IMR-90 (cell line): ENCODE measurements at regions not wholly inside any gene's neighbourhood (a gene's known extent, or its start where the extent isn't known, plus 50 kb on each side); places are given as distances from the start of the nearest gene placed in this dataset.

Experiments used
- ATAC-seq: fragments of 200-7000 bp; cut with Tn5 transposase; 2 replicates; pipeline ENCODE4 v1.9.1; 2020; ENCODE audit warnings: low read depth, mild to moderate bottlenecking, moderate library complexity
- BruUV-seq: library from RNA; stranded (reverse); fragments of 400-500 nt; replicated peaks from 2 replicates; lab custom pipeline; 2021; lab: Mats Ljungman, UMichigan
- CTCF ChIA-PET: fragments of 300-600 bp; formaldehyde crosslinking; extraction: SDS; loops from one replicate; lab custom pipeline; 2021; ENCODE audit warnings: antibody characterized with exemption; lab: Yijun Ruan, JAX
- POLR2A ChIA-PET: fragments of 300-600 bp; sonication (Branson Sonifier 250); formaldehyde crosslinking; loops from one replicate; lab custom pipeline; 2022; ENCODE audit warnings: antibody characterized with exemption; ENCODE audit not compliant: unreplicated experiment; lab: Charles Lee
- DNase-seq: peaks from one replicate; pipeline ENCODE4 v3.0.0; 2013
- H2AFZ ChIP-seq: replicated peaks from 2 replicates; pipeline ENCODE3; 2013; ENCODE audit warnings: low read length, mild to moderate bottlenecking; ENCODE audit not compliant: poor library complexity
- H2AK5ac ChIP-seq: 2 replicates; pipeline ENCODE4 v1.6.1; 2013; ENCODE audit warnings: low read depth, low read length, inconsistent platforms
- H2AK9ac ChIP-seq: replicated peaks from 2 replicates; pipeline ENCODE3; 2013; ENCODE audit warnings: mild to moderate bottlenecking, low read depth, low read length, moderate library complexity; ENCODE audit not compliant: poor library complexity
- H2BK120ac ChIP-seq: 2 replicates; pipeline ENCODE4 v1.6.1; 2013; ENCODE audit warnings: low read depth, low read length, inconsistent platforms
- H2BK15ac ChIP-seq: 3 replicates; pipeline ENCODE4 v1.6.1; 2013; ENCODE audit warnings: low read depth, low read length, inconsistent platforms
- H2BK20ac ChIP-seq: 2 replicates; pipeline ENCODE4 v1.6.1; 2013; ENCODE audit warnings: low read depth, mild to moderate bottlenecking, inconsistent platforms, low read length, moderate library complexity
- H2BK5ac ChIP-seq: 2 replicates; pipeline ENCODE4 v1.6.1; 2013; ENCODE audit warnings: mild to moderate bottlenecking, low read depth, low read length, inconsistent platforms; ENCODE audit not compliant: poor library complexity, severe bottlenecking
- H3K14ac ChIP-seq: replicated peaks from 2 replicates; pipeline ENCODE4 v1.6.1; 2013; ENCODE audit warnings: low read depth, low read length, inconsistent platforms
- H3K18ac ChIP-seq: 2 replicates; pipeline ENCODE4 v1.6.1; 2013; ENCODE audit warnings: low read depth, low read length, control low read depth
- H3K23ac ChIP-seq: 2 replicates; pipeline ENCODE4 v1.6.1; 2013; ENCODE audit warnings: low read depth, low read length, inconsistent platforms
- H3K27ac ChIP-seq: 2 replicates; pipeline ENCODE4 v1.5.1; 2013; ENCODE audit warnings: mild to moderate bottlenecking, control low read depth, low read length; ENCODE audit not compliant: insufficient read depth
- H3K27me3 ChIP-seq: 2 replicates; pipeline ENCODE4 v1.6.1; 2013; ENCODE audit warnings: low read length; ENCODE audit not compliant: control insufficient read depth, insufficient read depth
- H3K36me3 ChIP-seq: 2 replicates; pipeline ENCODE4 v1.6.1; 2013; ENCODE audit warnings: low read length, mixed read lengths; ENCODE audit not compliant: control insufficient read depth, insufficient read depth
- H3K4ac ChIP-seq: 2 replicates; pipeline ENCODE4 v1.6.1; 2013; ENCODE audit warnings: low read depth, low read length, inconsistent platforms
- H3K4me1 ChIP-seq: 2 replicates; pipeline ENCODE4 v1.6.1; 2013; ENCODE audit warnings: low read length, mixed read lengths; ENCODE audit not compliant: control insufficient read depth, insufficient read depth
- H3K4me2 ChIP-seq: 2 replicates; pipeline ENCODE4 v1.6.1; 2013; ENCODE audit warnings: low read depth, mild to moderate bottlenecking, control low read depth, low read length, moderate library complexity
- H3K4me3 ChIP-seq: 2 replicates; pipeline ENCODE4 v1.5.1; 2013; ENCODE audit warnings: low read depth, mild to moderate bottlenecking, control low read depth, low read length, moderate library complexity; ENCODE audit not compliant: insufficient read depth
- H3K56ac ChIP-seq: 2 replicates; pipeline ENCODE4 v1.6.1; 2013; ENCODE audit warnings: low read length, inconsistent platforms; ENCODE audit not compliant: insufficient read depth; ENCODE audit errors: extremely low read depth
- H3K79me1 ChIP-seq, 2 experiments: 2 replicates each; pipeline ENCODE4 v1.6.1; 2013; ENCODE audit warnings: low read length in 2 of 2, inconsistent platforms in 1 of 2, low read depth in 1 of 2
- H3K9ac ChIP-seq: 2 replicates; pipeline ENCODE4 v1.6.1; 2013; ENCODE audit warnings: low read depth, low read length, control low read depth
- H3K9me1 ChIP-seq: 2 replicates; pipeline ENCODE4 v1.6.1; 2013; ENCODE audit warnings: low read length, inconsistent platforms; ENCODE audit not compliant: insufficient read depth
- H3K9me3 ChIP-seq: 2 replicates; pipeline ENCODE4 v1.6.1; 2013; ENCODE audit warnings: low read length; ENCODE audit not compliant: control insufficient read depth, insufficient read depth
- H4K20me1 ChIP-seq: 2 replicates; pipeline ENCODE4 v1.6.1; 2013; ENCODE audit warnings: low read length, inconsistent platforms; ENCODE audit not compliant: insufficient read depth
- H4K5ac ChIP-seq: 2 replicates; pipeline ENCODE4 v1.6.1; 2013; ENCODE audit warnings: mild to moderate bottlenecking, low read depth, low read length, control low read depth
- H4K8ac ChIP-seq, 2 experiments: 2 replicates each; pipeline ENCODE4 v1.6.1; 2013; ENCODE audit warnings: low read depth in 2 of 2, low read length in 2 of 2, control low read depth in 1 of 2, inconsistent platforms in 1 of 2
- H4K91ac ChIP-seq: 2 replicates; pipeline ENCODE4 v1.6.1; 2013; ENCODE audit warnings: low read depth, low read length, inconsistent platforms; ENCODE audit not compliant: insufficient read depth
- FOS ChIP-seq: fragments of 150-350 bp; IDR thresholded peaks from 2 replicates; pipeline ENCODE4 v1.6.1; 2016; ENCODE audit warnings: low read depth, low read length
- NFE2L2 ChIP-seq: fragments of 150-350 bp; IDR thresholded peaks from 2 replicates; pipeline ENCODE4 v1.6.1; 2016; ENCODE audit warnings: low read depth, mild to moderate bottlenecking, low read length
- WGBS, 2 experiments: methylation state at CpG; one replicate each; pipeline versions ENCODE4 v1.1.5 to v1.1.7; 2013; ENCODE audit warnings: missing lambda C conversion rate in 2 of 2; ENCODE audit not compliant: insufficient read length in 1 of 2; ENCODE audit errors: extremely low coverage in 2 of 2; 5-methylcytosine and 5-hydroxymethylcytosine counted together
- dilution Hi-C: fragments of 300-500 bp; cut with HindIII; formaldehyde crosslinking; loops from one replicate; pipeline ENCODE4 v1.14.3; 2018; ENCODE audit warnings: low sequenced_read_pairs; ENCODE audit not compliant: unreplicated experiment
- in situ Hi-C: fragments of 300-500 bp; cut with MboI; formaldehyde crosslinking; loops from 3 replicates; pipeline ENCODE4 v1.14.3; 2019; ENCODE audit warnings: low sequenced_read_pairs, inconsistent platforms, mixed read lengths
- intact Hi-C: fragments of 100-400 bp; cut with micrococcal nuclease; formaldehyde crosslinking; loops from 2 replicates; pipeline ENCODE4 v1.10.0; 2022

- Histone ChIP-seq H3K23ac (no peak overlapping the region), H4K91ac (no peak overlapping the region), H3K27me3 (no peaks in the 10 kb centered on the region), H2BK20ac (no peak overlapping the region), H3K9me3 (no peaks in the 10 kb centered on the region), H2BK5ac (peak overlapping the region; percentile 6), H2AFZ (no peak overlapping the region), H3K14ac (no peak overlapping the region), H3K9me1 (no peaks in the 10 kb centered on the region), H2AK5ac (no peak overlapping the region), H2BK15ac (no peak overlapping the region), H3K18ac (no peak overlapping the region; the same call in 1 of the 2 replicates), H3K4me1 (no peaks in the 10 kb centered on the region), H2BK120ac (no peak overlapping the region), H2AK9ac (no peak overlapping the region), H4K20me1 (no peaks in the 10 kb centered on the region), H3K4ac (no peak overlapping the region), H3K27ac (no peak overlapping the region), H3K4me2 (peak overlapping the region; percentile 66; the same call in 1 of the 2 replicates), H3K79me1 (no peaks in the 10 kb centered on the region), H3K4me3 (no peak overlapping the region), H3K36me3 (no peaks in the 10 kb centered on the region), H4K8ac (peak overlapping the region in 1 of 2 experiments; percentile 18; a peak in 2 of 4 replicates), H3K56ac (no peak overlapping the region), H3K9ac (no peak overlapping the region), H4K5ac (no peak overlapping the region; the same call in 1 of the 2 replicates)
- ATAC-seq (peak; percentile 48), DNase-seq (peak; percentile 67)
- intact Hi-C loops = no loop called here
- ChIA-PET CTCF (interaction anchor here (0.7 kb wide), 1 partner anchor 640 kb away, joined by 5 read pairs; no protein-coding TSS in a partner anchor), POLR2A (no interaction called here)
- BruUV-seq = no TSS peak
- in situ Hi-C loops = no loop called here
- peak; percentile 33; the same call in 1 of the 2 replicates for TF ChIP-seq FOS
- no peak for TF ChIP-seq NFE2L2
- dilution Hi-C loops = no loop called here
- WGBS, 2 experiments = no CpG with 5 or more reads among the region's 6 CpGs
Measured at GRCh38 chr12:43210485-43211192, 341.4 kb downstream of the ADAMTS20 start.
